WERI-Rb-1 (cell line): ENCODE measurements at regions not wholly inside any gene's neighbourhood (a gene's known extent, or its start where the extent isn't known, plus 50 kb on each side); places are given as distances from the start of the nearest gene placed in this dataset.

Experiments
- DNase-seq: peaks from one replicate; pipeline ENCODE4 v3.0.0-alpha.2; 2020
- H3K27ac ChIP-seq: fragments of 250-450 bp; sonication (Bioruptor Pico); 2 replicates; pipeline ENCODE4 v1.5.1; 2020; ENCODE audit warnings: mild to moderate bottlenecking, moderate library complexity
- H3K27me3 ChIP-seq: fragments of 250-450 bp; sonication (Bioruptor Pico); 2 replicates; pipeline ENCODE4 v1.5.1; 2021; ENCODE audit warnings: mild to moderate bottlenecking, low read depth, moderate library complexity; ENCODE audit not compliant: insufficient read depth, severe bottlenecking
- H3K36me3 ChIP-seq: fragments of 250-450 bp; sonication (Bioruptor Pico); 2 replicates; pipeline ENCODE4 v1.5.1; 2020; ENCODE audit warnings: mild to moderate bottlenecking, moderate library complexity
- H3K4me3 ChIP-seq: 2 replicates; pipeline ENCODE4 v1.5.1; 2011; ENCODE audit warnings: low read depth, mild to moderate bottlenecking, control low read depth, low read length
- H3K9me3 ChIP-seq: fragments of 250-450 bp; sonication (Bioruptor Pico); 2 replicates; pipeline ENCODE4 v1.5.1; 2021; ENCODE audit warnings: mild to moderate bottlenecking, moderate library complexity; ENCODE audit not compliant: severe bottlenecking
- TF ChIP-seq, protein P1 (sequence below): IDR thresholded peaks from 2 replicates; pipeline ENCODE4 v1.5.1; 2011; ENCODE audit warnings: low read depth, mild to moderate bottlenecking, control low read depth, inconsistent platforms, low read length

DNA sequence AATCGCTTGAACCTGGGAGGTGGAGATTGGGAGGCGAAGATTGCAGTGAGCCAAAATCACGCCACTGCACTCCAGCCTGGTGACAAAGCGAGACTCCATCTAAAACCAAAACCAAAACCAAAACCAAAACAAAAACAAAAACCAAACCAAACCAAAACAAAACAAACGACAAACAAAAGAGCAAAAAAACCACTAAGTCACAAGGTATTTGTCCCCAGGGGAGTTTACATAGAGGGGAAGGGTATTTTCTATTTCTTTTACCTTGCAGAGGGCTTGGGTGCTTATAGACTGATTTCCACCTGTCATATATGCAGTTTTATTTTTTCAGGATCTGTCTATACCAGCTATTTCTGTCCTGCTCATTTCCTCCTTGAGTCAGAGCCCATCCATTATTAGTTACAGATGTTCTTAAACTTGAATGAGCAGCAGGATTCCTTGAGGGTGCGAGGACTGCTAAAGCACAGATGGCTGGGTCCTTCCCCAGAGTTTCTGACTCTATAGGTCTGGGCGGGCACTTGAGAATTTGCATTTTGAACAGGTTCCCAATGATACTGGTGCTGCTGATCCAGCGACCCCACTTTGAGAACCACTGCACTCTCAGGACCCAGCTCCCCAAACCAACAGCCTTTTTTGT lies 102.2 kb upstream of the UXS1 start:
- no peaks in the 10 kb centered on the region for H3K36me3 ChIP-seq
- no peak overlapping the region for H3K27ac ChIP-seq
- TF ChIP-seq, protein P1, sequence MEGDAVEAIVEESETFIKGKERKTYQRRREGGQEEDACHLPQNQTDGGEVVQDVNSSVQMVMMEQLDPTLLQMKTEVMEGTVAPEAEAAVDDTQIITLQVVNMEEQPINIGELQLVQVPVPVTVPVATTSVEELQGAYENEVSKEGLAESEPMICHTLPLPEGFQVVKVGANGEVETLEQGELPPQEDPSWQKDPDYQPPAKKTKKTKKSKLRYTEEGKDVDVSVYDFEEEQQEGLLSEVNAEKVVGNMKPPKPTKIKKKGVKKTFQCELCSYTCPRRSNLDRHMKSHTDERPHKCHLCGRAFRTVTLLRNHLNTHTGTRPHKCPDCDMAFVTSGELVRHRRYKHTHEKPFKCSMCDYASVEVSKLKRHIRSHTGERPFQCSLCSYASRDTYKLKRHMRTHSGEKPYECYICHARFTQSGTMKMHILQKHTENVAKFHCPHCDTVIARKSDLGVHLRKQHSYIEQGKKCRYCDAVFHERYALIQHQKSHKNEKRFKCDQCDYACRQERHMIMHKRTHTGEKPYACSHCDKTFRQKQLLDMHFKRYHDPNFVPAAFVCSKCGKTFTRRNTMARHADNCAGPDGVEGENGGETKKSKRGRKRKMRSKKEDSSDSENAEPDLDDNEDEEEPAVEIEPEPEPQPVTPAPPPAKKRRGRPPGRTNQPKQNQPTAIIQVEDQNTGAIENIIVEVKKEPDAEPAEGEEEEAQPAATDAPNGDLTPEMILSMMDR = no peak
- no peak overlapping the region for H3K4me3 ChIP-seq
- H3K9me3 ChIP-seq = no peaks in the 10 kb centered on the region
- no peak for DNase-seq
- no peaks in the 10 kb centered on the region for H3K27me3 ChIP-seq

DNA sequence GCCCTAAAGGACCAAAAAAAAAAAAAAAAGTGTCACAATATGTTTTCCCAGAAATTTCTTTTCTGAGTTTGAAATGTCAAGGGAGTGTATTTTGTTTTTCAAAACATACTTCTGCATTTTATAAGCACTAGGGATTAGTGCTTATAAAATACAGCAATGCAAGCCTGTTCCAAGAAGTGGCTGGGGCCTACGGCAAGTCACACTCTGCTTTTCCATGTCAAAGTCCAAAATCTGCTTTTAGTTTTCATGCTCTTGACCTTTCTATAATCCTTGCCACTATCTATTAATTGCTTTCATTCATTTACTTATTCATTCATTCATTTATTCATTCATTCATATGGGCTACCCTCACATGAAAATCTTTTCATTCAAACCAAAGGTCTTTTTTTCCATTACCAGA lies 100.1 kb upstream of the UXS1 start:
- no peak for DNase-seq
- no peak overlapping the region for H3K4me3 ChIP-seq
- H3K9me3 ChIP-seq = no peaks in the 10 kb centered on the region
- H3K36me3 ChIP-seq = no peaks in the 10 kb centered on the region
- no peaks in the 10 kb centered on the region for H3K27me3 ChIP-seq
- TF ChIP-seq, protein P1 = no peak
- H3K27ac ChIP-seq = no peak overlapping the region

DNA sequence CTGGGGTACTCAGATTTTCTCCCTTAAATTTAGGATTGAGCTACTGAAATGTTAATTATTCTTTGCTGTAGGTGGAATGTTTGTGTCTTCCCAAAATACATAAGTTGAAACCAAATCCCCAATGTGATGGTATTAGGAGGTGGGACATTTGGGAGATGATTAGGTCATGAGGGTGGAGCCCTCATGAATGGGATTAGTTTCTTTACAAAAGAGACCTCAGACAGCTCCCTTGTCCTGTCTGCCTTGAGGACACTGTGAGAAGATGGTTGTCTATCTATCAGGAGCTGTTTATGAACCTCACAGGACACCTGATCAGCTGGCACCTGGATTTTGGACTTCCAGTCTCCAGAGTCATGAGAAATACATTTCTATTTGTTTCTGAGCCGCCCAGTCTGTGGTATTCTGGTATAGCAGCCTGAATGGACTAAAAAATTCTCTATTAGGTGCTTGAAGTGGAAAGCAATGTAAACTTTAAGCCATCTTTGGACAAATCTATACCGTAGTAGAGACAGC lies 99.2 kb upstream of the UXS1 start:
- H3K36me3 ChIP-seq = no peaks in the 10 kb centered on the region
- no peak overlapping the region for H3K4me3 ChIP-seq
- no peaks in the 10 kb centered on the region for H3K27me3 ChIP-seq
- no peaks in the 10 kb centered on the region for H3K9me3 ChIP-seq
- H3K27ac ChIP-seq = no peak overlapping the region
- DNase-seq = no peak
- TF ChIP-seq, protein P1 = no peak

DNA sequence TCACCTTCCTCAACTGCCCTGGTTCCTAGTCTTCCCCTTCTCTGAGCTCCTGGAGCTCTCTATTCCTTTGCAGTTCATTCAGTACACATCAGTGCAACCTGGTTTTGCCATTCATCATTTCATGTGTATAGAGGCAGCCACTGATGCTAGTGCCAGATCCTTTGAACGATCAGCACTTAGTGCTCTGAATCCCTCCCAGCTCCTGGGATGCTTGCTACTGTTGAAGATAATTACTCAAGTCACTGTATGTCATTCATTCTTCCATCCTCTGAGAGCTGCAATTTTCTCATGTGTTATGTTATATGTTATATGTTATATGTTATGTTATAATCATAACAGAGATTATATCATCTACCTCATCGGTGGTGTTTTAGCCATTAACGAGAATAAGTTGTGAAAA lies 98.5 kb upstream of the UXS1 start:
- Histone ChIP-seq H3K9me3 (no peaks in the 10 kb centered on the region), H3K27me3 (no peaks in the 10 kb centered on the region), H3K36me3 (no peaks in the 10 kb centered on the region), H3K4me3 (no peak overlapping the region), H3K27ac (no peak overlapping the region)
- TF ChIP-seq, protein P1 = no peak
- no peak for DNase-seq

DNA sequence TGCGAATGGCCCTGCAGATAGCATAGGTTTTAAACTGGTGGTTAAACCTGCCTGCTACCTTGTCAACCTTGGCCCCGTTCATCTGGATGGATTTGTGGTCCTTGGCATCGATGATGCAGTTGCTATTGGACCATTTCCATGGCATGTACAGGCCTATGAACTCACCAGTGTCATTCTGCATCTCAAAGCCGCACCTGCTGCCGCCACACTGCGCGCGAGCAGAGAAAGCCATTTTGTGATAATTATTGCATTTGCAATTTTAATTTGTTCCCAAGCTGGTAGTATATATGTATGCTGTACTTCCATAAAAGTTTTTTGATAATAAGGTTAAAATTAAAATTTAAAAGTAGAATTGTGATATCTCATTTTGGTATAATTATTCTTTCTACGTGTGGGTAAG lies 94.8 kb upstream of the UXS1 start:
- no peaks in the 10 kb centered on the region for H3K27me3 ChIP-seq
- DNase-seq = no peak
- H3K9me3 ChIP-seq = no peaks in the 10 kb centered on the region
- TF ChIP-seq, protein P1 = no peak
- no peak overlapping the region for H3K27ac ChIP-seq
- H3K36me3 ChIP-seq = no peaks in the 10 kb centered on the region
- no peak overlapping the region for H3K4me3 ChIP-seq
